ENCODE measurements at regions not wholly inside any gene's neighbourhood (a gene's known extent, or its start where the extent isn't known, plus 50 kb on each side); places are given as distances from the start of the nearest gene placed in this dataset.

DNA sequence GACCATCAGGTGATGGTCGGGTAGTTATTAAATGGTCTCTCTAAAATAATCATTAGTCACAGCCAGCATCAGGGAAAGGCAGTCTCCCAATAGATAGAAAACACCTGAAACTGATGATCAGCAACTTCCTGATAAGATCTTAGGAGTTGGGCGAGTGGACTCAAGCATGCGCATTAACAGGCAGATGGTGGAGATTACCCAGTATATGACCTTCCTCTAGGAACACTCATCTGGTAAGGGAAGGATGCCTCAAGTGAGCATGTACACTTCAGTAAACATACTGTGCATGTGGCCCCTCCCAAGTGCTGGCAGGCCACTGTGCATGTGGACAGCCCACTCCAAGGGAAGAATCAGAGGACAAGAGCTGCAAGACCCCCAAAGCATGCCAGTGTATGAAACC lies 105.9 kb downstream of the ABCC12 start:
- no peak for TF ChIP-seq CTCF (IDR thresholded peaks at IDR 0.05; ENCODE audit: low read length)
- TF ChIP-seq EZH2 (IDR thresholded peaks at IDR 0.05; ENCODE audit: borderline replicate concordance, low read length): no peak

Data from OCI-LY1 (cell line).